Mesendoderm (in vitro differentiated cells): ENCODE measurements at regions not wholly inside any gene's neighbourhood (a gene's known extent, or its start where the extent isn't known, plus 50 kb on each side); places are given as distances from the start of the nearest gene placed in this dataset.

Experiments used
- DNase-seq: peaks from one replicate; pipeline ENCODE4 v3.0.0; 2013
- H2AK5ac ChIP-seq: 2 replicates; pipeline ENCODE4 v1.6.1; 2013; ENCODE audit warnings: low read length, inconsistent platforms
- H2BK120ac ChIP-seq: 2 replicates; pipeline ENCODE4 v1.6.1; 2013; ENCODE audit warnings: low read depth, mild to moderate bottlenecking, low read length, moderate library complexity, mixed read lengths
- H2BK15ac ChIP-seq: replicated peaks from 2 replicates; pipeline ENCODE4 v1.6.1; 2013; ENCODE audit warnings: low read depth, mild to moderate bottlenecking, moderate library complexity
- H2BK5ac ChIP-seq: 2 replicates; pipeline ENCODE4 v1.6.1; 2013; ENCODE audit warnings: low read length, inconsistent platforms
- H3K18ac ChIP-seq: 2 replicates; pipeline ENCODE4 v1.6.1; 2013; ENCODE audit warnings: mild to moderate bottlenecking, low read length, mixed read lengths
- H3K23ac ChIP-seq: one replicate; pipeline ENCODE4 v1.6.1; 2013; ENCODE audit warnings: low read length
- H3K27ac ChIP-seq: 2 replicates; pipeline ENCODE4 v1.5.1; 2013; ENCODE audit warnings: low read depth, mild to moderate bottlenecking, inconsistent platforms, low read length, moderate library complexity
- H3K27me3 ChIP-seq: 2 replicates; pipeline ENCODE4 v1.6.1; 2013; ENCODE audit warnings: low read length, control low read depth, mild to moderate bottlenecking, inconsistent platforms; ENCODE audit not compliant: insufficient read depth, poor library complexity
- H3K36me3 ChIP-seq: 2 replicates; pipeline ENCODE4 v1.6.1; 2013; ENCODE audit warnings: low read length, inconsistent platforms; ENCODE audit not compliant: control insufficient read depth, insufficient read depth
- H3K4ac ChIP-seq: one replicate; pipeline ENCODE4 v1.6.1; 2013; ENCODE audit warnings: low read depth, mild to moderate bottlenecking, low read length, moderate library complexity
- H3K4me1 ChIP-seq: 2 replicates; pipeline ENCODE4 v1.6.1; 2013; ENCODE audit warnings: low read depth, low read length, inconsistent platforms; ENCODE audit not compliant: control insufficient read depth
- H3K4me2 ChIP-seq: 2 replicates; pipeline ENCODE4 v1.6.1; 2013; ENCODE audit warnings: low read length
- H3K4me3 ChIP-seq: 2 replicates; pipeline ENCODE4 v1.5.1; 2013; ENCODE audit warnings: mild to moderate bottlenecking, low read length
- H3K56ac ChIP-seq: one replicate; pipeline ENCODE4 v1.6.1; 2013; ENCODE audit warnings: low read length
- H3K79me1 ChIP-seq: 2 replicates; pipeline ENCODE4 v1.6.1; 2013; ENCODE audit warnings: low read length, inconsistent platforms
- H3K79me2 ChIP-seq: 2 replicates; pipeline ENCODE4 v1.6.1; 2013; ENCODE audit warnings: mild to moderate bottlenecking, low read length; ENCODE audit not compliant: control insufficient read depth, insufficient read depth
- H3K9ac ChIP-seq: 2 replicates; pipeline ENCODE4 v1.6.1; 2013; ENCODE audit warnings: low read length, inconsistent platforms
- H4K5ac ChIP-seq: one replicate; pipeline ENCODE4 v1.6.1; 2013; ENCODE audit warnings: low read length
- H4K8ac ChIP-seq: one replicate; pipeline ENCODE4 v1.6.1; 2013; ENCODE audit warnings: low read depth, mild to moderate bottlenecking, control low read depth, low read length, moderate library complexity
- WGBS: extraction: QIAGEN DNeasy Blood & Tissue Kit; methylation state at CpG from one replicate; pipeline ENCODE4 v1.1.7; 2013; ENCODE audit warnings: low lambda C conversion rate, missing lambda C conversion rate; ENCODE audit not compliant: insufficient coverage; ENCODE audit errors: extremely low coverage; 5-methylcytosine and 5-hydroxymethylcytosine counted together

DNA sequence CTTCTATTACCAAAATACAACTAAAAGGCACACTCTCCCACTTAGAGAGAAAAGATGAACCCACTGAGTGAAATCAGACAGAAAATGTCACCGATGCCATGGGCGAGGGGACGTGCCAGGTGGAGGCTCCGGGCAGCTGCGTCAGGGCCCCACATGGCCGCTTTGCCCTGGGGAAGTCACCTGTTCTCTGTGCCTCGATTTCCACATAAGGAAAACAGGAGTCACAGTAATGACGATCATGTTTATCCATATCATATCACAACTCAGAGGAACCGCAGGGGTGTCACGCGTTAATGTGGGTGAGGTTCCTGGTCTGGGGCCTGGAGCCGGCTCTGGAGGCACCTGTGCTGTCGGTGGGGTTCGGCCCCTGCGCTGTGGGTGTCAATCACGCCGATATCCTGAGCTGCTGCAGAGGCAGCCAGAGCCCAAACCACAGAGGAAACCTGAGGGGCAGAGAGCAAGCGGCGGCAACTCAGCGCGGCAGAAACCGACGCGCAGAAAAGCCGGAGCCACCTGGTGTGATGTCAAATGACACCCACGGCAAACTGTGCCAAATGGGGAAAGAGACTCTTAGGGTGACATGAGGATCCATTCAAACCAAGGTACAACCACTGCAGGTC lies 243.7 kb downstream of the BRD1 start:
- Histone ChIP-seq H3K4me2 (no peak overlapping the region), H2BK15ac (no peak overlapping the region)

DNA sequence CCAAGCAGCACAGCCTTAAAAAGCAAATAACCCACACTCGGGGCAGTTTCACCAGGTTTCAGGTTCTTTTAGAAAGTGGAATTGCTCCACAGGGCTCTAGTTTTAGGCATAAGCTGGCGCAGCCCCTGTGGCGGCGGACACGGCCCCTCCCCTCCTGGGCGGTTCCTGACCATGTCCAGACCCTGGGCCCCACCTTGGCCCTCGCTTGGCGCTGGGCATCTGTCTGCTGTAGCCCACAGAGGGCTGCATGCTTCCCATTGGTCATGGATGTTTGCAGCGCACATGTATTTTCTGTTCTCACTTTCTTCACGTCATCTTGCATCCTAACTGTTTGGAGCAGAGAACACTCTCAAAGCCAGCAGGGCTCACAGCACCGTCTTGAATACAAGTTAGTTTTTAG lies 244.3 kb downstream of the BRD1 start:
- no peak overlapping the region for H3K4ac ChIP-seq
- H4K5ac ChIP-seq = no peak overlapping the region
- WGBS = no CpG with 5 or more reads among the region's 11 CpGs
- H3K79me1 ChIP-seq = no peaks in the 10 kb centered on the region
- no peak overlapping the region for H3K18ac ChIP-seq
- H3K79me2 ChIP-seq = no peaks in the 10 kb centered on the region
- no peak overlapping the region for H2AK5ac ChIP-seq
- H2BK15ac ChIP-seq = no peak overlapping the region
- no peaks in the 10 kb centered on the region for H3K27me3 ChIP-seq
- no peak overlapping the region for H3K23ac ChIP-seq
- H3K4me3 ChIP-seq = no peak overlapping the region
- no peak overlapping the region for H2BK5ac ChIP-seq
- no peak overlapping the region for H4K8ac ChIP-seq
- no peak overlapping the region for H3K9ac ChIP-seq
- H3K56ac ChIP-seq = no peak overlapping the region
- no peaks in the 10 kb centered on the region for H3K4me1 ChIP-seq
- no peak overlapping the region for H3K4me2 ChIP-seq
- no peaks in the 10 kb centered on the region for H3K36me3 ChIP-seq
- DNase-seq = no peak
- no peak overlapping the region for H2BK120ac ChIP-seq
- H3K27ac ChIP-seq = no peak overlapping the region

More for the DNA sequence above, 243.7 kb downstream of the BRD1 start:
- H3K4me1 ChIP-seq = no peaks in the 10 kb centered on the region
- no peak overlapping the region for H4K5ac ChIP-seq
- no peak overlapping the region for H3K27ac ChIP-seq
- no peaks in the 10 kb centered on the region for H3K27me3 ChIP-seq
- no CpG with 5 or more reads among the region's 26 CpGs for WGBS
- no peak overlapping the region for H3K23ac ChIP-seq
- no peak overlapping the region for H3K4ac ChIP-seq
- H3K79me1 ChIP-seq = no peaks in the 10 kb centered on the region
- H3K56ac ChIP-seq = no peak overlapping the region
- H2BK120ac ChIP-seq = no peak overlapping the region
- H3K79me2 ChIP-seq = no peaks in the 10 kb centered on the region
- DNase-seq = no peak
- no peak overlapping the region for H2AK5ac ChIP-seq
- no peak overlapping the region for H3K4me3 ChIP-seq
- H3K18ac ChIP-seq = no peak overlapping the region
- H3K36me3 ChIP-seq = no peaks in the 10 kb centered on the region
- no peak overlapping the region for H4K8ac ChIP-seq
- no peak overlapping the region for H3K9ac ChIP-seq
- no peak overlapping the region for H2BK5ac ChIP-seq

DNA sequence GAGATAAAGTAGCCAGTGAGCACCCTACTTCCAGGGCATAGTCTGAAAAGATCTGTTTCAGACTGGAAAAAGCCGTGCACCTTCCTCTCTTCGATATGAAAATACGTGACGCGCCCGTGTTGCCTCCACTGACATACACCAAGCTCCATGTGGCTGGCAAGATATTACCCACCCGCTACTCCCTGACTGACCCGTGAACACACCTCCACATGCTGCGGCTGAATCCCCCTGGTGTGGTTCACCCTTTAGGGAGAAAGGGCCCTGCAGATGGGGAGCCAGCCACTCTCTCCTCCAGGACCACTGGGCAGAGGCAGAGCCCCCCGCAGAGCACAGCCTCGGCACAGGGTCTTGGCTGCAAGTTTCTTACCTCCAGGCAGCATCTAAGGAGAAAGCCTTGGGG lies 245.0 kb downstream of the BRD1 start:
- no peaks in the 10 kb centered on the region for H3K79me2 ChIP-seq
- H2AK5ac ChIP-seq = no peak overlapping the region
- no peak overlapping the region for H3K18ac ChIP-seq
- no peak overlapping the region for H3K9ac ChIP-seq
- WGBS = no CpG with 5 or more reads among the region's 11 CpGs
- H4K5ac ChIP-seq = no peak overlapping the region
- H3K27me3 ChIP-seq = no peaks in the 10 kb centered on the region
- no peak overlapping the region for H3K23ac ChIP-seq
- no peaks in the 10 kb centered on the region for H3K36me3 ChIP-seq
- no peak for DNase-seq
- H2BK120ac ChIP-seq = no peak overlapping the region
- no peak overlapping the region for H4K8ac ChIP-seq
- no peaks in the 10 kb centered on the region for H3K4me1 ChIP-seq
- no peak overlapping the region for H3K4ac ChIP-seq
- H3K56ac ChIP-seq = no peak overlapping the region
- no peak overlapping the region for H2BK5ac ChIP-seq
- no peak overlapping the region for H3K27ac ChIP-seq
- H3K79me1 ChIP-seq = no peaks in the 10 kb centered on the region
- no peak overlapping the region for H2BK15ac ChIP-seq
- H3K4me3 ChIP-seq = no peak overlapping the region
- H3K4me2 ChIP-seq = no peak overlapping the region

DNA sequence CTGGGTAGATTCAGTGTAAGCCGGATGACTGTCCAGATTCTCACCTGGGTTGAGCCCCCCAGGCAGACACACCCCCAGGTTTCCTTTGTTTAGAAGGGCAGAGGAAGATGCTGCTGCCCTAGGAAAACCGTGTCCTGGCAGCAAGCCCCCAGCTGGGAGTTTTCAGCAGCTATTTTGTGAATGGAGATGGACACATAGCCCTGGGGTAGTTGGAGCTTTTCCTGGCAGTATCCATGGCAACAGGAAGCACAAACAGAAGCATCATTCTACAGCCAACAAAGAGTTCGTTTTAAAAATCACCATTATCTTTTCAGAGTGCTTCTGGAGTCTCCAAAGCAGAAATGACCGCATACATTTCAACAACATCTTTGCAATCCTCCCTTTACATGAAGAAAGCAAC lies 245.5 kb downstream of the BRD1 start:
- no peak overlapping the region for H2BK5ac ChIP-seq
- H3K23ac ChIP-seq = no peak overlapping the region
- no peak overlapping the region for H3K4me3 ChIP-seq
- no peak overlapping the region for H3K27ac ChIP-seq
- no peak overlapping the region for H2BK120ac ChIP-seq
- no peak overlapping the region for H3K4me2 ChIP-seq
- H2AK5ac ChIP-seq = no peak overlapping the region
- no peak overlapping the region for H3K18ac ChIP-seq
- H2BK15ac ChIP-seq = no peak overlapping the region
- peak; percentile 50 for DNase-seq
- H3K36me3 ChIP-seq = no peaks in the 10 kb centered on the region
- H3K9ac ChIP-seq = no peak overlapping the region
- WGBS = no CpG with 5 or more reads among the region's 4 CpGs
- H4K5ac ChIP-seq = no peak overlapping the region
- H3K79me2 ChIP-seq = no peaks in the 10 kb centered on the region
- H4K8ac ChIP-seq = no peak overlapping the region
- no peaks in the 10 kb centered on the region for H3K27me3 ChIP-seq
- no peaks in the 10 kb centered on the region for H3K4me1 ChIP-seq
- H3K4ac ChIP-seq = no peak overlapping the region
- H3K56ac ChIP-seq = no peak overlapping the region
- no peaks in the 10 kb centered on the region for H3K79me1 ChIP-seq

DNA sequence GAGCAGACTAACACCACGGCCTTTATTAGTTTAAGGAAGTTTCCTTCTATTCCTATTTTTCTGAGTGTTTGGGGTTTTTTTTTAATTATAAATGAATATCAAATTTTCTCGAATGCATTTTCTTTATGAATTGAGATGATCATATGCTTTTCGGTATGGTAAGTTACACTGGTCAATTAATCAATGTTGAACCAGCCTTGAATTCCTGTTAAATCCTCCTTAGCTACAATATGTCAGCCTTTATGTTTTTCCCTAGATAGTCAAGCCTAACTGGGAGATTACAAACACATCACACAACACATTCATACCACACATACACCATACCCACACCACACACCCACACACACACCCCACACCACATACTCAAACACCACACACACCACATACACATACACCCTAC lies 247.6 kb downstream of the BRD1 start:
- Histone ChIP-seq H2BK120ac (no peak overlapping the region), H2BK5ac (no peak overlapping the region), H2BK15ac (no peak overlapping the region), H3K4ac (no peak overlapping the region), H3K79me2 (no peaks in the 10 kb centered on the region), H3K79me1 (no peaks in the 10 kb centered on the region), H3K9ac (no peak overlapping the region), H3K23ac (no peak overlapping the region), H3K27ac (no peak overlapping the region), H3K27me3 (no peaks in the 10 kb centered on the region), H3K4me2 (no peak overlapping the region), H2AK5ac (no peak overlapping the region), H3K4me3 (no peak overlapping the region), H3K4me1 (no peaks in the 10 kb centered on the region), H3K18ac (no peak overlapping the region), H4K5ac (no peak overlapping the region), H4K8ac (no peak overlapping the region), H3K36me3 (no peaks in the 10 kb centered on the region), H3K56ac (no peak overlapping the region)
- DNase-seq = no peak
- WGBS = no CpG with 5 or more reads among the region's 3 CpGs
